Gastrocnemius medialis (tissue), 4 donors: ENCODE measurements at regions not wholly inside any gene's neighbourhood (a gene's known extent, or its start where the extent isn't known, plus 50 kb on each side); places are given as distances from the start of the nearest gene placed in this dataset.

Source experiments
- ATAC-seq, 2 donors: fragments of 150-250 bp; one replicate each; pipeline ENCODE4 v1.9.1; 2016
- DNase-seq, 2 donors: peaks; one replicate each; pipeline ENCODE4 v3.0.0-alpha.2; 2019
- H3K27ac ChIP-seq, 4 donors: fragments of 200-600 bp; sonication (generic); 1 replicate in 1 of 4; 2 replicates in 3 of 4; pipeline ENCODE4 v1.5.1; 2016 to 2018; ENCODE audit warnings: mild to moderate bottlenecking in 2 of 4, moderate library complexity in 1 of 4
- H3K27me3 ChIP-seq, 3 donors: fragments of 200-600 bp; sonication (generic) in 2 of 3; 1 replicate in 1 of 3; 2 replicates in 2 of 3; pipeline versions ENCODE4 v1.5.1 to v1.6.0; 2016 to 2019; ENCODE audit warnings: mild to moderate bottlenecking in 1 of 3, moderate library complexity in 1 of 3
- H3K36me3 ChIP-seq, 2 donors: fragments of 200-600 bp; sonication (generic) in 1 of 2; one replicate each; pipeline ENCODE4 v1.5.1; 2017 to 2018
- H3K4me1 ChIP-seq, 2 donors: fragments of 200-600 bp; sonication (generic) in 1 of 2; one replicate each; pipeline ENCODE4 v1.5.1; 2016 to 2017; ENCODE audit warnings: mild to moderate bottlenecking in 2 of 2
- H3K4me3 ChIP-seq, 4 donors: fragments of 200-600 bp; sonication (generic) in 3 of 4; 1 replicate in 1 of 4; 2 replicates in 3 of 4; pipeline ENCODE4 v1.5.1; 2016 to 2019; ENCODE audit warnings: mild to moderate bottlenecking in 2 of 4
- H3K9me3 ChIP-seq, 3 donors: fragments of 200-600 bp; sonication (generic) in 2 of 3; 1 replicate in 1 of 3; 2 replicates in 2 of 3; pipeline ENCODE4 v1.5.1; 2016 to 2019
- POLR2A ChIP-seq, 2 donors: fragments of 450-650 bp; IDR thresholded peaks; one replicate each; pipeline ENCODE4 v1.6.1; 2017; ENCODE audit warnings: antibody characterized with exemption in 2 of 2, mild to moderate bottlenecking in 2 of 2, moderate library complexity in 2 of 2
- in situ Hi-C, 4 donors: fragments of 200-750 bp; cut with MboI; loops; one replicate each; pipeline versions ENCODE4 v1.15.0 to v1.8.0; 2017; ENCODE audit warnings: low sequenced_read_pairs in 4 of 4
- intact Hi-C: fragments of 100-400 bp; cut with DNase I; formaldehyde crosslinking; loops from one replicate; pipeline ENCODE4 v1.15.1; 2023; ENCODE audit warnings: low total_unique reads
- TF ChIP-seq, protein P1 (sequence below), 5 experiments: fragments of 450-650 bp in 3 of 5; fragments of 200-600 bp in 2 of 5; sonication (generic) in 2 of 5; IDR thresholded peaks in 4 of 5; conservative IDR thresholded peaks in 1 of 5; 1 replicate in 4 of 5; 2 replicates in 1 of 5; pipeline ENCODE4 v1.5.1; 2016 to 2019; ENCODE audit warnings: antibody characterized with exemption in 5 of 5, mild to moderate bottlenecking in 3 of 5, moderate library complexity in 3 of 5

GRCh38 chr12:65565601-65566560, 258.4 kb upstream of the HMGA2 start:
- H3K9me3 ChIP-seq = no peaks in the 10 kb centered on the region
- ATAC-seq (no peak), DNase-seq (no peak)
- TF ChIP-seq, protein P1, sequence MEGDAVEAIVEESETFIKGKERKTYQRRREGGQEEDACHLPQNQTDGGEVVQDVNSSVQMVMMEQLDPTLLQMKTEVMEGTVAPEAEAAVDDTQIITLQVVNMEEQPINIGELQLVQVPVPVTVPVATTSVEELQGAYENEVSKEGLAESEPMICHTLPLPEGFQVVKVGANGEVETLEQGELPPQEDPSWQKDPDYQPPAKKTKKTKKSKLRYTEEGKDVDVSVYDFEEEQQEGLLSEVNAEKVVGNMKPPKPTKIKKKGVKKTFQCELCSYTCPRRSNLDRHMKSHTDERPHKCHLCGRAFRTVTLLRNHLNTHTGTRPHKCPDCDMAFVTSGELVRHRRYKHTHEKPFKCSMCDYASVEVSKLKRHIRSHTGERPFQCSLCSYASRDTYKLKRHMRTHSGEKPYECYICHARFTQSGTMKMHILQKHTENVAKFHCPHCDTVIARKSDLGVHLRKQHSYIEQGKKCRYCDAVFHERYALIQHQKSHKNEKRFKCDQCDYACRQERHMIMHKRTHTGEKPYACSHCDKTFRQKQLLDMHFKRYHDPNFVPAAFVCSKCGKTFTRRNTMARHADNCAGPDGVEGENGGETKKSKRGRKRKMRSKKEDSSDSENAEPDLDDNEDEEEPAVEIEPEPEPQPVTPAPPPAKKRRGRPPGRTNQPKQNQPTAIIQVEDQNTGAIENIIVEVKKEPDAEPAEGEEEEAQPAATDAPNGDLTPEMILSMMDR (IDR thresholded peaks at IDR 0.05 in 4 of 5, conservative IDR thresholded peaks at IDR 0.05 in 1 of 5) = no peak
- no peak for TF ChIP-seq POLR2A (IDR thresholded peaks at IDR 0.05)
- H3K27me3 ChIP-seq = no peaks in the 10 kb centered on the region
- intact Hi-C loops = no loop called here
- in situ Hi-C loops = loop anchor here in 2 of 4 donors (25.0 kb wide), 2 partner anchors 521 to 679 kb away; no protein-coding TSS in a partner anchor
- no peaks in the 10 kb centered on the region for H3K36me3 ChIP-seq
- no peak overlapping the region for H3K27ac ChIP-seq
- peaks cover 5 to 10% of the 10 kb centered on the region in 2 donors for H3K4me1 ChIP-seq
- no peak overlapping the region for H3K4me3 ChIP-seq

- H3K4me3 ChIP-seq = no peak overlapping the region
- H3K4me1 ChIP-seq = peaks cover 5 to 10% of the 10 kb centered on the region in 2 donors
- intact Hi-C loops = no loop called here
- H3K9me3 ChIP-seq = no peaks in the 10 kb centered on the region
- in situ Hi-C loops = loop anchor here in 2 of 4 donors (25.0 kb wide), 2 partner anchors 521 to 679 kb away; no protein-coding TSS in a partner anchor
- H3K36me3 ChIP-seq = no peaks in the 10 kb centered on the region
- H3K27ac ChIP-seq = no peak overlapping the region
- DNase-seq (no peak), ATAC-seq (no peak)
- no peak for TF ChIP-seq POLR2A (IDR thresholded peaks at IDR 0.05)
- TF ChIP-seq, protein P1 (IDR thresholded peaks at IDR 0.05 in 4 of 5, conservative IDR thresholded peaks at IDR 0.05 in 1 of 5) = no peak
- H3K27me3 ChIP-seq = no peaks in the 10 kb centered on the region
Observed at GRCh38 chr12:65566751-65567150, 257.5 kb upstream of the HMGA2 start.

- Histone ChIP-seq H3K27me3 (no peaks in the 10 kb centered on the region), H3K9me3 (no peaks in the 10 kb centered on the region), H3K36me3 (no peaks in the 10 kb centered on the region), H3K4me1 (peaks cover 5 to 10% of the 10 kb centered on the region in 2 donors), H3K27ac (no peak overlapping the region), H3K4me3 (no peak overlapping the region)
- ATAC-seq (no peak), DNase-seq (no peak)
- intact Hi-C loops = no loop called here
- in situ Hi-C loops = loop anchor here in 2 of 4 donors (25.0 kb wide), 2 partner anchors 519 to 681 kb away; no protein-coding TSS in a partner anchor
- TF ChIP-seq, protein P1 (IDR thresholded peaks at IDR 0.05 in 4 of 5, conservative IDR thresholded peaks at IDR 0.05 in 1 of 5) = no peak
- TF ChIP-seq POLR2A (IDR thresholded peaks at IDR 0.05) = no peak
Observed at GRCh38 chr12:65567820-65568219, 256.5 kb upstream of the HMGA2 start.

DNA sequence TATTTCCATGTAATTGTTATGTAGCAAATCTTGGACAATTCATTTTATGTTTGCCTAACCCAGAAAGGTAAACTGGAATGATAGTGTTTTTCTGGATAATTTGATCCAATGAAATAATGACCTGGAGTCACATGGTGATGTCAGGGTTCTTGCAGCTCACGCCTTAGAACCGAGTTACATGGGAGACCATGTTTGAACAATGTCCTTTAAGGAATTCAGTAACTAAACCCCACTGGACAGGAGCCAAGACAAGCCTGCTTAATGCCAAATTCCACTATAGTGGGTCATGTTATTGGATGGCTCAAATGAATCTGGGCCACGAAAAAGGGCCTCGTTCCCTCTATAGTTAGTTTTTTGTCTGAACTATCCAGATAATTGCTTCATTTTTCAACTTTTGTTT, 255.8 kb upstream of the HMGA2 start:
- Histone ChIP-seq H3K27me3 (no peaks in the 10 kb centered on the region), H3K4me1 (peaks cover 5 to 10% of the 10 kb centered on the region in 2 donors), H3K36me3 (no peaks in the 10 kb centered on the region), H3K27ac (no peak overlapping the region), H3K4me3 (no peak overlapping the region), H3K9me3 (no peaks in the 10 kb centered on the region)
- TF ChIP-seq, protein P1 (IDR thresholded peaks at IDR 0.05 in 4 of 5, conservative IDR thresholded peaks at IDR 0.05 in 1 of 5) = no peak
- TF ChIP-seq POLR2A (IDR thresholded peaks at IDR 0.05) = no peak
- in situ Hi-C loops (loop anchor here in 2 of 4 donors (25.0 kb wide), 2 partner anchors 519 to 681 kb away; no protein-coding TSS in a partner anchor), intact Hi-C loops (no loop called here)
- ATAC-seq (no peak), DNase-seq (no peak)
